GM12872 (cell line): ENCODE measurements at regions not wholly inside any gene's neighbourhood (a gene's known extent, or its start where the extent isn't known, plus 50 kb on each side); places are given as distances from the start of the nearest gene placed in this dataset.

ENCODE experiments used
- CTCF ChIP-seq: IDR thresholded peaks from 3 replicates; pipeline ENCODE4 v1.5.1; 2011; ENCODE audit warnings: low read depth, mild to moderate bottlenecking, low read length, moderate library complexity; ENCODE audit not compliant: insufficient read depth

- TF ChIP-seq CTCF: no peak
Observed at GRCh38 chr10:105702211-105702610, 1061.1 kb downstream of the SORCS3 start.

- TF ChIP-seq CTCF: no peak
Observed at GRCh38 chr10:105700218-105700617, 1059.1 kb downstream of the SORCS3 start.

DNA sequence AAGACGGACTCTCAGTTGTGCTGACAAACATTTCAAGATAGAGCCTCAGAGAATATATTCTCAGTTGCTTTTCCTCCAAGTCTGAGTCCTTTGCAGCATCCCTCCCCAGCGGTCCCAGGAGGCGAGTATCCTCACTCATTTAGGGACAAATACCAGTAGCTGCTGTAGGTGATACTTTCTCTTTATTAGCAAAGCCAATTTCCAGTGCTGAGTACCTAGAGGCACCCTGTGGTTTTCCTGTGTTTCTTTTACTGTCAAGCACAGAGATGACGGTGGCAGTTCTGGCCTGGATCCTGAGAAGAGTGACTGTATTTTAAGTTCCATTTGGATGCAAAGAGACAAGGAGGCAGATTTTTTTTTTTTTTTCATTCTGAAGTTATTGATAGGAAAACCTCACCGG is 1058.4 kb downstream of the SORCS3 start:
- no peak for TF ChIP-seq CTCF

DNA sequence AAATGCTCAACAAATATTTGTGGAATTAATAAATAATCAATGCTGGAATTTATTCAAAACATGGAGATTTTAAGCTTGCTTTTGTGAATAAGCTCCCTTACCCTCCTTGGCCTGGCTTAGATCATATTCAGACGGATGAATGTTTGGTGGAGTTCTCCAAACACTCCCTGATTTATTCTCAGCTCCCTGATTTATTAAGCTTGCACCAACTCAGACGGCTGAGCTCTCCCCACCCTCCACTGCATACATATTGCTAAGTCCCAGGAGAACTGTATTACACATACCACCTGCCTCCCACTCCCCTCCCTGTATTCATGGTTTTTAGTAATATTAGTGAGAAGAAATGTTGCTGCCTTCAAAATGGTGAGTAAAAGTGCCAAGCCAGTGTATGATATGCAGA is 1057.5 kb downstream of the SORCS3 start:
- TF ChIP-seq CTCF: no peak

GRCh38 chr10:105697290-105697780 is 1056.2 kb downstream of the SORCS3 start:
- TF ChIP-seq CTCF: no peak

DNA sequence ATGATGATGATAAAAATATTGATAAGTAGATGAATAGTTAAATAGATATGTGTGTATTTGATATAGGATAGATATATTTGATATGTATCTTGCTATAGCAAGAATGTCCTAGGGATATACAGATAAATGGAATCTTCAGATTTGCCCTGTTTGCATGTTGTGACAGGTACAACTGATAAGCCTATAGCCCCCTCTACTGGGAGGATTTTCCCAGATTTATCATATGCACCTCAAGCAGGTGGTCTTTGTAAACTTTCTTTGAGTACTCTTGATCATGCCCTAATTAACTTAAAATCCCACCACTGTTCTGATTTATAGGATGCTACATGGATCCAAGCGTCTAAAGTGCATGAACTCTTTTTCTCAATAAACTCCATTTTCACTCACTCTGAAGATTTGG is 1050.7 kb downstream of the SORCS3 start:
- peak; percentile 32; the same call in 1 of the 3 replicates for TF ChIP-seq CTCF

- no peak for TF ChIP-seq CTCF
Observed at GRCh38 chr10:105682911-105683310, 1041.8 kb downstream of the SORCS3 start.

DNA sequence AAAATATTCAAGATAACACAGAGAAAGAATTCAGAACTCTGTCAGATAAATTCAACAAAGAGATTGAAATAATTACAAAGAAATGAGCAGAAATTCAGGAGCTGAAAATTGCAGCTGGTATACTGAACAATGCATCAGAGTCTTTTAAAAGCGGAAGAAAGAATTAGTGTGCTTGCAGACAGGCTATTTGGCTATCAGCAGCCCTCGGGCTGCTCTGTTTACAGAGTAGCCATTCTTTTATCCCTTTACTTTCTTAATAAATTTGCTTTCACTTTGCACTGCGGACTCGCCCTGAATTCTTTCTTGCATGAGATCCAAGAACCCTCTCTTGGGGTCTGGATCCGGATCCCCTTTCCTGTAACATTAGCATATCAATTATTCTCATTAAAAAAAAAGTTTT is 1040.0 kb downstream of the SORCS3 start:
- TF ChIP-seq CTCF: no peak
